ENCODE measurements at regions not wholly inside any gene's neighbourhood (a gene's known extent, or its start where the extent isn't known, plus 50 kb on each side); places are given as distances from the start of the nearest gene placed in this dataset.

- no peak for TF ChIP-seq CTCF (IDR thresholded peaks at IDR 0.05; ENCODE audit: insufficient read depth, low read length, poor library complexity, severe bottlenecking)
- H3K36me3 ChIP-seq (ENCODE audit: control insufficient read depth, insufficient read depth, low read length): no peaks in the 10 kb centered on the region
- DNase-seq (ENCODE audit: extremely low read depth, insufficient read length): no peak
- H3K4me3 ChIP-seq (replicated peaks; ENCODE audit: low read depth, low read length): no peak overlapping the region
- no peaks in the 10 kb centered on the region for H3K27me3 ChIP-seq (replicated peaks; ENCODE audit: control insufficient read depth, insufficient read depth, low read length)
Observed at GRCh38 chr1:117802531-117803257, 126.7 kb downstream of the GDAP2 start.

GRCh38 chr1:117803318-117803717, 126.1 kb downstream of the GDAP2 start:
- no peaks in the 10 kb centered on the region for H3K27me3 ChIP-seq (replicated peaks; ENCODE audit: control insufficient read depth, insufficient read depth, low read length)
- DNase-seq (ENCODE audit: extremely low read depth, insufficient read length): no peak
- no peak overlapping the region for H3K4me3 ChIP-seq (replicated peaks; ENCODE audit: low read depth, low read length)
- TF ChIP-seq CTCF (IDR thresholded peaks at IDR 0.05; ENCODE audit: insufficient read depth, low read length, poor library complexity, severe bottlenecking): no peak
- H3K36me3 ChIP-seq (ENCODE audit: control insufficient read depth, insufficient read depth, low read length): no peaks in the 10 kb centered on the region

- DNase-seq (ENCODE audit: extremely low read depth, insufficient read length): no peak
- Histone ChIP-seq H3K27me3 (replicated peaks; ENCODE audit: control insufficient read depth, insufficient read depth, low read length) (no peaks in the 10 kb centered on the region; the same call in 1 of the 2 replicates), H3K4me3 (replicated peaks; ENCODE audit: low read depth, low read length) (no peak overlapping the region), H3K36me3 (ENCODE audit: control insufficient read depth, insufficient read depth, low read length) (no peaks in the 10 kb centered on the region)
- no peak for TF ChIP-seq CTCF (IDR thresholded peaks at IDR 0.05; ENCODE audit: insufficient read depth, low read length, poor library complexity, severe bottlenecking)
Observed at GRCh38 chr1:117809764-117810163, 119.7 kb downstream of the GDAP2 start.

GRCh38 chr1:117810553-117810952, 118.9 kb downstream of the GDAP2 start:
- no peak for TF ChIP-seq CTCF (IDR thresholded peaks at IDR 0.05; ENCODE audit: insufficient read depth, low read length, poor library complexity, severe bottlenecking)
- DNase-seq (ENCODE audit: extremely low read depth, insufficient read length): no peak
- H3K4me3 ChIP-seq (replicated peaks; ENCODE audit: low read depth, low read length): no peak overlapping the region
- no peaks in the 10 kb centered on the region for H3K36me3 ChIP-seq (ENCODE audit: control insufficient read depth, insufficient read depth, low read length)
- no peaks in the 10 kb centered on the region; the same call in 1 of the 2 replicates for H3K27me3 ChIP-seq (replicated peaks; ENCODE audit: control insufficient read depth, insufficient read depth, low read length)

- TF ChIP-seq CTCF (IDR thresholded peaks at IDR 0.05; ENCODE audit: insufficient read depth, low read length, poor library complexity, severe bottlenecking): no peak
- DNase-seq (ENCODE audit: extremely low read depth, insufficient read length): no peak
- H3K27me3 ChIP-seq (replicated peaks; ENCODE audit: control insufficient read depth, insufficient read depth, low read length): no peaks in the 10 kb centered on the region; the same call in 1 of the 2 replicates
- no peak overlapping the region for H3K4me3 ChIP-seq (replicated peaks; ENCODE audit: low read depth, low read length)
- H3K36me3 ChIP-seq (ENCODE audit: control insufficient read depth, insufficient read depth, low read length): no peaks in the 10 kb centered on the region
Observed at GRCh38 chr1:117812869-117813511, 116.4 kb downstream of the GDAP2 start.
